ENCODE measurements at regions not wholly inside any gene's neighbourhood (a gene's known extent, or its start where the extent isn't known, plus 50 kb on each side); places are given as distances from the start of the nearest gene placed in this dataset.

DNA sequence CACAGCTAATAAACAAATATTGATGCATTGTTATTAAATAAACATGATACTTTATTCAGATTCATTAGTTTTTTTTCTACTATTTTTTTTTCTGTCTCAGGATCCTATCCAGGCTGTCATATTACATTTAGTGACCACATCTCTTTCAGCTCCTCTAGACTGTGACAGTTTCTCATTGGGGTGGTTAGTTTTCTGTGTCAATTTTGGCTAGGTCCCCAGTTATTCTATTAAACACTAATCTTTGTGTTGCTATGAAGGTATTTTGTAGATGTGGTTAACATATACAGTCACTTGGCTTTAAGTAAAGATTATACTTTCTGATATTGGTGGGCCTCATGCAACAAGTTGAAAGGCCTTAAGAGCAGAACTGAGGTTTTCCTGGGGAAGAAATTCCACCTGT is 563.0 kb downstream of the LRRC70 start:
- TF ChIP-seq POLR2A (IDR thresholded peaks at IDR 0.05) (no peak), CTCF (IDR thresholded peaks at IDR 0.05) (no peak)
